A673 (cell line): ENCODE measurements at regions not wholly inside any gene's neighbourhood (a gene's known extent, or its start where the extent isn't known, plus 50 kb on each side); places are given as distances from the start of the nearest gene placed in this dataset.

Source experiments
- BruUV-seq: library from RNA; stranded (reverse); fragments of 400-500 nt; replicated peaks from 2 replicates; lab custom pipeline; 2021; lab: Mats Ljungman, UMichigan
- CTCF ChIA-PET: fragments of 300-600 bp; sonication (Branson Sonifier 250); formaldehyde crosslinking; loops from one replicate; lab custom pipeline; 2022; ENCODE audit warnings: antibody characterized with exemption; lab: Charles Lee
- POLR2A ChIA-PET: fragments of 300-600 bp; sonication (Branson Sonifier 250); formaldehyde crosslinking; loops from one replicate; lab custom pipeline; 2022; ENCODE audit warnings: antibody characterized with exemption; ENCODE audit not compliant: low non-redundant PET; lab: Charles Lee
- DNase-seq: peaks from one replicate; pipeline ENCODE4 v3.0.0-alpha.2; 2015; ENCODE audit warnings: low spot score
- H3K27ac ChIP-seq: fragments of 200-600 bp; sonication (generic); 2 replicates; pipeline ENCODE4 v1.5.1; 2016; ENCODE audit warnings: mixed run types, low read depth, mild to moderate bottlenecking, mixed read lengths, antibody characterized with exemption, low read length; ENCODE audit not compliant: poor library complexity, severe bottlenecking
- H3K27me3 ChIP-seq: fragments of 200-600 bp; sonication (generic); replicated peaks from 2 replicates; pipeline ENCODE4 v1.6.1; 2017; ENCODE audit warnings: mixed run types, low read depth, mild to moderate bottlenecking, mixed read lengths, antibody characterized with exemption, low read length; ENCODE audit not compliant: insufficient read depth, poor library complexity
- H3K36me3 ChIP-seq: fragments of 200-600 bp; sonication (generic); 2 replicates; pipeline ENCODE4 v1.6.1; 2016; ENCODE audit warnings: mixed run types, mild to moderate bottlenecking, mixed read lengths, antibody characterized with exemption, low read length; ENCODE audit not compliant: insufficient read depth, poor library complexity, severe bottlenecking
- H3K4me1 ChIP-seq: fragments of 200-600 bp; sonication (generic); 2 replicates; pipeline ENCODE4 v1.6.1; 2017; ENCODE audit warnings: mixed run types, mild to moderate bottlenecking, mixed read lengths, antibody characterized with exemption, low read length; ENCODE audit not compliant: insufficient read depth, poor library complexity, severe bottlenecking
- H3K4me3 ChIP-seq: fragments of 200-600 bp; sonication (generic); 2 replicates; pipeline ENCODE4 v1.5.1; 2016; ENCODE audit warnings: low read depth, mixed run types, mild to moderate bottlenecking, mixed read lengths, low read length; ENCODE audit not compliant: poor library complexity, severe bottlenecking
- H3K9me3 ChIP-seq: fragments of 200-600 bp; sonication (generic); 2 replicates; pipeline ENCODE4 v1.6.1; 2016; ENCODE audit warnings: mixed run types, low read depth, mild to moderate bottlenecking, mixed read lengths, antibody characterized with exemption, low read length; ENCODE audit not compliant: poor library complexity, severe bottlenecking
- EZH2 ChIP-seq: fragments of 200-600 bp; sonication (generic); IDR thresholded peaks from 2 replicates; pipeline ENCODE4 v1.6.1; 2017; ENCODE audit warnings: borderline replicate concordance, low read depth, mild to moderate bottlenecking, mixed read lengths, antibody characterized with exemption, low read length; ENCODE audit not compliant: poor library complexity, severe bottlenecking
- intact Hi-C: fragments of 100-400 bp; cut with micrococcal nuclease; formaldehyde crosslinking; loops from one replicate; pipeline ENCODE4 v1.10.0; 2022; ENCODE audit not compliant: unreplicated experiment
- TF ChIP-seq, protein P1 (sequence below): fragments of 300-800, 200-600 bp; sonication (generic); conservative IDR thresholded peaks from 2 replicates; pipeline ENCODE4 v1.5.1; 2017; ENCODE audit warnings: low read depth, mild to moderate bottlenecking, antibody characterized with exemption, low read length, moderate library complexity, mixed read lengths

DNA sequence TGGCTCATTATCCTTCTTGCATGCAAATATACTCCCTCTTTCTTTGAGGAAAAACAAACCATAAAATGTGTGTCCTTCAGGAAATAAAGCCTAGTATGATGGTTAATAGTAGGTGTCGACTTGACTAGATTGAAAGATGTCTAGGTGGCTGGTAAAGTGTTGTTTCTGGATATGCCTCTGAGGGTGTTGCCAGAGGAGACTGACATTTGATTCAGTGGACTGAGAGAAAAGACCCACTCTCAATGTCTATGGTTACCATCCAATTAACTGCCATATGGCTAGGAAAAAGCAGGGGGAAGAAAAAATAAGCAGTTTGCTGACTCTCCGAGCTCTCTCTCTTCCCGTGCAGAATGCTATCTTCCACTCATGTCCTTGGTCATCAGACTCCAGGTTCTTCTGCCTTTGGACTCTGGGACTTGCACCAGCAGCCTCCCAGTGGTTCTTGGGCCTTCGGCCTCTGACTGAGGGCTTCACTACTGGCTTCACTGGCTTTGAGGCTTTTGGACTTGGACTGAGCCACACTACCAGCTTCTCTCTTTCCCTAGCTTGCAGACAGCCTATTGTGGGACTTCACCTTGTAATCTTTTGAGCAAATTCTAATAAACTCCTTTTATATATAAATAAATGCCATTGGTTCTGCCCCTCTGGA, 532.1 kb upstream of the HTR2C start:
- no peak for DNase-seq
- Histone ChIP-seq H3K4me3 (no peak overlapping the region), H3K4me1 (no peaks in the 10 kb centered on the region), H3K9me3 (no peaks in the 10 kb centered on the region), H3K36me3 (no peaks in the 10 kb centered on the region), H3K27ac (no peak overlapping the region), H3K27me3 (no peaks in the 10 kb centered on the region)
- POLR2A ChIA-PET: no interaction called here
- TF ChIP-seq, protein P1, sequence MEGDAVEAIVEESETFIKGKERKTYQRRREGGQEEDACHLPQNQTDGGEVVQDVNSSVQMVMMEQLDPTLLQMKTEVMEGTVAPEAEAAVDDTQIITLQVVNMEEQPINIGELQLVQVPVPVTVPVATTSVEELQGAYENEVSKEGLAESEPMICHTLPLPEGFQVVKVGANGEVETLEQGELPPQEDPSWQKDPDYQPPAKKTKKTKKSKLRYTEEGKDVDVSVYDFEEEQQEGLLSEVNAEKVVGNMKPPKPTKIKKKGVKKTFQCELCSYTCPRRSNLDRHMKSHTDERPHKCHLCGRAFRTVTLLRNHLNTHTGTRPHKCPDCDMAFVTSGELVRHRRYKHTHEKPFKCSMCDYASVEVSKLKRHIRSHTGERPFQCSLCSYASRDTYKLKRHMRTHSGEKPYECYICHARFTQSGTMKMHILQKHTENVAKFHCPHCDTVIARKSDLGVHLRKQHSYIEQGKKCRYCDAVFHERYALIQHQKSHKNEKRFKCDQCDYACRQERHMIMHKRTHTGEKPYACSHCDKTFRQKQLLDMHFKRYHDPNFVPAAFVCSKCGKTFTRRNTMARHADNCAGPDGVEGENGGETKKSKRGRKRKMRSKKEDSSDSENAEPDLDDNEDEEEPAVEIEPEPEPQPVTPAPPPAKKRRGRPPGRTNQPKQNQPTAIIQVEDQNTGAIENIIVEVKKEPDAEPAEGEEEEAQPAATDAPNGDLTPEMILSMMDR: no peak
- TF ChIP-seq EZH2: no peak
- BruUV-seq: no TSS peak
- intact Hi-C loops: no loop called here
- CTCF ChIA-PET: no interaction called here

DNA sequence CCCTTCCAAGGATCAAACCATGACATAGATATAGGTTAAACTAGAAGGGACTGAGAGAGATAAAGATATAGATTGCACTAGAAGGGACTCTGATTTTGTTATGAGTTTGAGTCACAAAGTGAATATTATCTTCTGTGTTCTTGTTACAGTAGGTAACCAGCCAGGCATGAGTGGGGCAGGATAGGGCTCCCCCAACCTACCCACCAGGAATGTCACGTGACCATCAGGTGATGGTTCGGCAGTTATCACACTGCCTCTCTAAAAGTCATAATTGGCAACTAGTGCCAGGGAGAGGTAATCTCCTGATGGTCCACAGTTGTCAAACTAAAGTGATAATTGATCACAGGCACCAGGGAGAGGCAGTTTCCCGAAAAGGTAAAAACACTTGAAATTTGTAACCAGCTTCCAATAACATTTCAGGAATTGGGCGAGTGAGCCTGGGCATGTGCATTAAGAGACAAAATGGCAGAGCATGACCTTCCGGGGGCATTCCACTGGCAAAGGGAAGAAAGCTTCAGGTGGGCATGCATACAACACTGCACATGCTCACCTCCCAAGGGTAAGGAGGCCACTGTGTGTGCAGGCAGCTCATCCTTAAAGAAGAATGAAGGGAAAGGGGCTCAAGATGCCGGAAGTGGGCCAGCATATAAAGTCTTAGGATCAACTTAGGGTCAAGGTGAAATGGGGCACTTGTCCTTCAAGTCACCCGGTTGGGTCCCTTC, 533.6 kb upstream of the HTR2C start:
- Histone ChIP-seq H3K4me1 (no peaks in the 10 kb centered on the region), H3K27ac (no peak overlapping the region), H3K9me3 (no peaks in the 10 kb centered on the region), H3K27me3 (no peaks in the 10 kb centered on the region), H3K4me3 (no peak overlapping the region), H3K36me3 (no peaks in the 10 kb centered on the region)
- TF ChIP-seq, protein P1: no peak
- TF ChIP-seq EZH2: no peak
- DNase-seq: no peak
- intact Hi-C loops: no loop called here
- CTCF ChIA-PET: no interaction called here
- BruUV-seq: no TSS peak
- POLR2A ChIA-PET: no interaction called here

DNA sequence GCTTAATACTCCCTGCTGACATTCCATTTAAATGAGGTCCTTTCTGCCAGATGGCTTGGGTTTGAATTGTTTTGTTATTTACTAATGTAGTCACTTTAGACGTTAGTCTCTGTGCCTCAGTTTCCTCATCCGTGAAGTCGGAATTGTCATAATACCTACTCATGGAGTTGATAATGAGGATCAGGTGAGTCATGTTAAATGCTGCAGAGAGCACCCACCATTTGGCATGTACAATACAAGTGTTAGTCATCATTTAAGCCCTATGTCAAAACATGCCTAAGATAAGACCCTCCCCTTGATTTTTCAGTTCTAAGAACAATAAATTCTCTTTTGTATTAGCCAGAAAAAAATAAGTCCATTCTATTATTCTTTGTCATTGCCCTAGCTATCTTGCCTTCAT, 534.8 kb upstream of the HTR2C start:
- no TSS peak for BruUV-seq
- intact Hi-C loops: no loop called here
- no peaks in the 10 kb centered on the region for H3K27me3 ChIP-seq
- no peak for DNase-seq
- ChIA-PET POLR2A (no interaction called here), CTCF (no interaction called here)
- no peaks in the 10 kb centered on the region for H3K9me3 ChIP-seq
- no peaks in the 10 kb centered on the region for H3K36me3 ChIP-seq
- no peak overlapping the region for H3K4me3 ChIP-seq
- TF ChIP-seq, protein P1: no peak
- no peak for TF ChIP-seq EZH2
- H3K27ac ChIP-seq: no peak overlapping the region
- H3K4me1 ChIP-seq: no peaks in the 10 kb centered on the region
